Loucy (cell line): ENCODE measurements at regions not wholly inside any gene's neighbourhood (a gene's known extent, or its start where the extent isn't known, plus 50 kb on each side); places are given as distances from the start of the nearest gene placed in this dataset.

Experiments used
- H2AFZ ChIP-seq: fragments of 200-600 bp; sonication (generic); 2 replicates; pipeline ENCODE4 v1.6.0; 2016; ENCODE audit warnings: antibody characterized with exemption, mild to moderate bottlenecking, low read length, moderate library complexity
- H3F3A ChIP-seq: fragments of 200-600 bp; 2 replicates; pipeline ENCODE4 v1.6.0; 2016; ENCODE audit warnings: antibody characterized with exemption, low read depth, mild to moderate bottlenecking
- H3K27me3 ChIP-seq: fragments of 200-600 bp; sonication (generic); 2 replicates; pipeline ENCODE4 v1.6.1; 2014; ENCODE audit warnings: low read length, mild to moderate bottlenecking; ENCODE audit not compliant: insufficient read depth, poor library complexity, severe bottlenecking
- H3K36me3 ChIP-seq: fragments of 200-600 bp; sonication (generic); 2 replicates; pipeline ENCODE4 v1.6.1; 2016; ENCODE audit warnings: low read length; ENCODE audit not compliant: insufficient read depth
- H3K4me1 ChIP-seq: fragments of 200-600 bp; sonication (generic); 2 replicates; pipeline ENCODE4 v1.5.1; 2014; ENCODE audit warnings: low read length, mild to moderate bottlenecking; ENCODE audit not compliant: insufficient read depth, poor library complexity, severe bottlenecking
- H3K4me2 ChIP-seq: fragments of 200-600 bp; sonication (generic); 2 replicates; pipeline ENCODE4 v1.6.0; 2014; ENCODE audit warnings: antibody characterized with exemption, low read length, low read depth, mild to moderate bottlenecking; ENCODE audit not compliant: poor library complexity, severe bottlenecking
- H3K4me3 ChIP-seq: fragments of 200-600 bp; sonication (generic); 2 replicates; pipeline ENCODE4 v1.5.1; 2014; ENCODE audit warnings: low read length, mild to moderate bottlenecking, mixed read lengths; ENCODE audit not compliant: poor library complexity, severe bottlenecking
- H3K79me2 ChIP-seq: fragments of 200-600 bp; sonication (generic); 2 replicates; pipeline ENCODE4 v1.6.1; 2014; ENCODE audit warnings: low read length; ENCODE audit not compliant: insufficient read depth
- H3K9ac ChIP-seq: fragments of 200-600 bp; sonication (generic); 2 replicates; pipeline ENCODE4 v1.6.0; 2014; ENCODE audit warnings: mild to moderate bottlenecking, low read depth, low read length, moderate library complexity; ENCODE audit not compliant: poor library complexity, severe bottlenecking
- H3K9me2 ChIP-seq: fragments of 200-600 bp; sonication (generic); replicated peaks from 2 replicates; pipeline ENCODE4 v1.6.1; 2016; ENCODE audit warnings: low read depth, low read length, mixed read lengths
- H3K9me3 ChIP-seq: fragments of 200-600 bp; sonication (generic); 2 replicates; pipeline ENCODE4 v1.6.1; 2014; ENCODE audit warnings: mild to moderate bottlenecking, antibody characterized with exemption, low read length, low read depth; ENCODE audit not compliant: insufficient read depth
- H4K20me1 ChIP-seq: fragments of 200-600 bp; sonication (generic); 2 replicates; pipeline ENCODE4 v1.6.0; 2014; ENCODE audit warnings: antibody characterized with exemption, low read length, mild to moderate bottlenecking; ENCODE audit not compliant: insufficient read depth, poor library complexity, severe bottlenecking
- EZH2phosphoT487 ChIP-seq: fragments of 200-600 bp; IDR thresholded peaks from 2 replicates; pipeline ENCODE4 v1.6.1; 2018; ENCODE audit warnings: antibody characterized with exemption, mild to moderate bottlenecking, moderate library complexity, borderline replicate concordance
- TF ChIP-seq, protein P1 (sequence below): fragments of 200-600 bp; sonication (generic); conservative IDR thresholded peaks from 2 replicates; pipeline ENCODE4 v1.5.1; 2014; ENCODE audit warnings: mild to moderate bottlenecking, antibody characterized with exemption, low read length

- Histone ChIP-seq H3K9me2 (no peaks in the 10 kb centered on the region), H3F3A (no peaks in the 10 kb centered on the region), H3K79me2 (no peaks in the 10 kb centered on the region), H3K9ac (no peak overlapping the region), H3K9me3 (no peaks in the 10 kb centered on the region), H3K27me3 (no peaks in the 10 kb centered on the region), H3K4me3 (no peak overlapping the region), H3K4me1 (no peaks in the 10 kb centered on the region), H2AFZ (no peak overlapping the region), H4K20me1 (no peaks in the 10 kb centered on the region), H3K4me2 (no peak overlapping the region), H3K36me3 (no peaks in the 10 kb centered on the region)
- TF ChIP-seq, protein P1, sequence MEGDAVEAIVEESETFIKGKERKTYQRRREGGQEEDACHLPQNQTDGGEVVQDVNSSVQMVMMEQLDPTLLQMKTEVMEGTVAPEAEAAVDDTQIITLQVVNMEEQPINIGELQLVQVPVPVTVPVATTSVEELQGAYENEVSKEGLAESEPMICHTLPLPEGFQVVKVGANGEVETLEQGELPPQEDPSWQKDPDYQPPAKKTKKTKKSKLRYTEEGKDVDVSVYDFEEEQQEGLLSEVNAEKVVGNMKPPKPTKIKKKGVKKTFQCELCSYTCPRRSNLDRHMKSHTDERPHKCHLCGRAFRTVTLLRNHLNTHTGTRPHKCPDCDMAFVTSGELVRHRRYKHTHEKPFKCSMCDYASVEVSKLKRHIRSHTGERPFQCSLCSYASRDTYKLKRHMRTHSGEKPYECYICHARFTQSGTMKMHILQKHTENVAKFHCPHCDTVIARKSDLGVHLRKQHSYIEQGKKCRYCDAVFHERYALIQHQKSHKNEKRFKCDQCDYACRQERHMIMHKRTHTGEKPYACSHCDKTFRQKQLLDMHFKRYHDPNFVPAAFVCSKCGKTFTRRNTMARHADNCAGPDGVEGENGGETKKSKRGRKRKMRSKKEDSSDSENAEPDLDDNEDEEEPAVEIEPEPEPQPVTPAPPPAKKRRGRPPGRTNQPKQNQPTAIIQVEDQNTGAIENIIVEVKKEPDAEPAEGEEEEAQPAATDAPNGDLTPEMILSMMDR: no peak
- no peak for TF ChIP-seq EZH2phosphoT487
These were observed 368.6 kb upstream of the C2CD4B start for GRCh38 chr15:62533687-62534086.

GRCh38 chr15:62534996-62535395, 369.9 kb upstream of the C2CD4B start:
- H3K4me2 ChIP-seq: no peak overlapping the region
- no peaks in the 10 kb centered on the region for H3K9me3 ChIP-seq
- no peaks in the 10 kb centered on the region for H4K20me1 ChIP-seq
- no peaks in the 10 kb centered on the region for H3K4me1 ChIP-seq
- no peaks in the 10 kb centered on the region for H3F3A ChIP-seq
- H3K27me3 ChIP-seq: no peaks in the 10 kb centered on the region
- no peak overlapping the region for H3K9ac ChIP-seq
- H3K4me3 ChIP-seq: no peak overlapping the region
- no peaks in the 10 kb centered on the region for H3K36me3 ChIP-seq
- H2AFZ ChIP-seq: no peak overlapping the region
- H3K79me2 ChIP-seq: no peaks in the 10 kb centered on the region
- no peaks in the 10 kb centered on the region for H3K9me2 ChIP-seq
- TF ChIP-seq EZH2phosphoT487: no peak

DNA sequence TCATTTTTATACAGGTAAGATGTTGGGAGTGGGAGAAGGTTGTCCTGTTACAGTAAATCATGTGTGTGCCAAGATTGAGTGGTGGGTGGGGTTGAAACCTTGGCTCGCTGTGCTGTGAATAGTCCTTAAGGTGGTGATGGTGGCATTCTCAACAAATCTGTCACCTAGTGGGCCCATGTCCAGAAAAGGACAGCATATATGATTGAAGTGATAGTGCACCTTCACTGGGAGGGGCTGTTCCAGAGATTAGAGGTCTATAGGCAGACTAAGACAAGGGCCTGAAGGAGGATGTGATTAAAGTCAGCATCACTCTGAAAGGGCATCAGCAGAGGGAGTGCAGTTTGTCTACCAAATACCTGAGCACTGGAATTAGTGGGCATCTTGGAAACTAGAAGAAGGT, 374.2 kb upstream of the C2CD4B start:
- H4K20me1 ChIP-seq: no peaks in the 10 kb centered on the region
- H3K79me2 ChIP-seq: no peaks in the 10 kb centered on the region
- no peaks in the 10 kb centered on the region for H3K9me2 ChIP-seq
- H3K4me1 ChIP-seq: no peaks in the 10 kb centered on the region
- H3K36me3 ChIP-seq: no peaks in the 10 kb centered on the region
- H3K4me3 ChIP-seq: no peak overlapping the region
- no peak for TF ChIP-seq EZH2phosphoT487
- TF ChIP-seq, protein P1: no peak
- H3F3A ChIP-seq: no peaks in the 10 kb centered on the region
- H3K27me3 ChIP-seq: no peaks in the 10 kb centered on the region
- H2AFZ ChIP-seq: no peak overlapping the region
- H3K9me3 ChIP-seq: no peaks in the 10 kb centered on the region
- no peak overlapping the region for H3K9ac ChIP-seq
- H3K4me2 ChIP-seq: no peak overlapping the region

GRCh38 chr15:62541250-62541649, 376.2 kb upstream of the C2CD4B start:
- H3F3A ChIP-seq: no peaks in the 10 kb centered on the region
- H3K4me2 ChIP-seq: no peak overlapping the region
- no peak overlapping the region for H2AFZ ChIP-seq
- H4K20me1 ChIP-seq: no peaks in the 10 kb centered on the region
- TF ChIP-seq, protein P1: no peak
- TF ChIP-seq EZH2phosphoT487: no peak
- no peaks in the 10 kb centered on the region for H3K27me3 ChIP-seq
- no peak overlapping the region for H3K4me3 ChIP-seq
- no peaks in the 10 kb centered on the region for H3K36me3 ChIP-seq
- H3K4me1 ChIP-seq: no peaks in the 10 kb centered on the region
- no peak overlapping the region for H3K9ac ChIP-seq
- no peaks in the 10 kb centered on the region for H3K9me2 ChIP-seq
- H3K9me3 ChIP-seq: no peaks in the 10 kb centered on the region
- H3K79me2 ChIP-seq: no peaks in the 10 kb centered on the region
